Fibroblast of lung (primary cell): ENCODE measurements at regions not wholly inside any gene's neighbourhood (a gene's known extent, or its start where the extent isn't known, plus 50 kb on each side); places are given as distances from the start of the nearest gene placed in this dataset.

ENCODE experiments used
- DNase-seq, 2 donors: peaks; one replicate each; pipeline versions ENCODE4 v3.0.0 to v3.0.0-alpha.2; 2010; ENCODE audit warnings: low read depth in 2 of 2
- H2AFZ ChIP-seq: 2 replicates; pipeline ENCODE4 v1.5.1; 2012; ENCODE audit warnings: low read length, control low read depth, inconsistent platforms
- H3K27ac ChIP-seq: 2 replicates; pipeline ENCODE4 v1.5.1; 2011; ENCODE audit warnings: low read length, control low read depth; ENCODE audit not compliant: insufficient read depth
- H3K27me3 ChIP-seq: 2 replicates; pipeline ENCODE4 v1.5.1; 2011; ENCODE audit warnings: mild to moderate bottlenecking, low read length; ENCODE audit not compliant: control insufficient read depth, insufficient read depth
- H3K36me3 ChIP-seq: 2 replicates; pipeline ENCODE4 v1.5.1; 2011; ENCODE audit warnings: low read length; ENCODE audit not compliant: control insufficient read depth, insufficient read depth
- H3K4me1 ChIP-seq: 2 replicates; pipeline ENCODE4 v1.5.1; 2011; ENCODE audit warnings: low read length; ENCODE audit not compliant: control insufficient read depth, insufficient read depth; ENCODE audit errors: extremely low read depth
- H3K4me2 ChIP-seq: 2 replicates; pipeline ENCODE4 v1.5.1; 2011; ENCODE audit warnings: low read length, control low read depth; ENCODE audit not compliant: insufficient read depth; ENCODE audit errors: extremely low read depth
- H3K4me3 ChIP-seq, 4 experiments: fragments of 200-600 bp in 1 of 4; sonication (generic) in 1 of 4; replicated peaks in 1 of 4; 2 replicates each; pipeline ENCODE4 v1.5.1; 2011 to 2016; ENCODE audit warnings: low read length in 4 of 4, low read depth in 3 of 4, mild to moderate bottlenecking in 3 of 4, control low read depth in 2 of 4, inconsistent platforms in 1 of 4, mixed read lengths in 1 of 4; ENCODE audit not compliant: insufficient read depth in 1 of 4; ENCODE audit errors: control extremely low read depth in 1 of 4
- H3K79me2 ChIP-seq: 2 replicates; pipeline ENCODE4 v1.5.1; 2012; ENCODE audit warnings: mild to moderate bottlenecking, low read length, inconsistent platforms; ENCODE audit not compliant: control insufficient read depth, insufficient read depth
- H3K9ac ChIP-seq: 2 replicates; pipeline ENCODE4 v1.5.1; 2011; ENCODE audit warnings: mild to moderate bottlenecking, low read length, control low read depth; ENCODE audit not compliant: insufficient read depth
- H3K9me3 ChIP-seq: 2 replicates; pipeline ENCODE4 v1.5.1; 2012; ENCODE audit warnings: low read depth, low read length; ENCODE audit not compliant: control insufficient read depth, insufficient read depth
- H4K20me1 ChIP-seq: 2 replicates; pipeline ENCODE4 v1.5.1; 2011; ENCODE audit warnings: low read length; ENCODE audit not compliant: control insufficient read depth, insufficient read depth; ENCODE audit errors: extremely low read depth
- EZH2 ChIP-seq: IDR thresholded peaks from 2 replicates; pipeline ENCODE4 v1.5.1; 2012; ENCODE audit warnings: low read length, control low read depth, mild to moderate bottlenecking; ENCODE audit errors: missing control alignments
- TF ChIP-seq, protein P1 (sequence below), 2 donors: IDR thresholded peaks in 1 of 2; conservative IDR thresholded peaks in 1 of 2; 1 replicate in 1 of 2; 2 replicates in 1 of 2; pipeline ENCODE4 v1.5.1; 2011 to 2012; ENCODE audit warnings: low read length in 2 of 2, control low read depth in 1 of 2, inconsistent platforms in 1 of 2, low read depth in 1 of 2, mild to moderate bottlenecking in 1 of 2

DNA sequence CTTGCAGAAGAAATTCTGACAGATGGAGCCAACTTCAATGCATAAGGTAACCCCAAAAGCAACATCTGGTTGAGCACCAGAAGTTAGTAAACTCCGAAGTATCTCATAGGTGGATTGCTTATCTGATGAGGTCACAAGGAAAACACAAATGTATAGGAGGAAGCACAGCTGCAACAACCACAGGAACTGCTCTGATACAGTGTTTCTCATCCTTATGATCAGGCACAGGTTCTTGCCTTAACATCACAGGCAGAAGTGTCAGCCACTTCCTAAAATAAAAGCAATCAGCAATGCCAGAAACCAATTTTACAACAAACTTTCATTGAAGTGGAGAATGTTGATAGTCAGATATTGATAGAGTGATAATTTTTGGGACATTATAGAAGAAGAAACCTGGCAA is 530.3 kb upstream of the FAT3 start:
- Histone ChIP-seq H3K9ac (no peak overlapping the region), H2AFZ (no peak overlapping the region), H3K27me3 (no peaks in the 10 kb centered on the region), H3K36me3 (no peaks in the 10 kb centered on the region), H3K4me3 (no peak overlapping the region), H3K4me2 (no peak overlapping the region), H3K79me2 (no peaks in the 10 kb centered on the region), H4K20me1 (no peaks in the 10 kb centered on the region), H3K27ac (no peak overlapping the region), H3K4me1 (no peaks in the 10 kb centered on the region), H3K9me3 (no peaks in the 10 kb centered on the region)
- DNase-seq = no peak
- TF ChIP-seq, protein P1, sequence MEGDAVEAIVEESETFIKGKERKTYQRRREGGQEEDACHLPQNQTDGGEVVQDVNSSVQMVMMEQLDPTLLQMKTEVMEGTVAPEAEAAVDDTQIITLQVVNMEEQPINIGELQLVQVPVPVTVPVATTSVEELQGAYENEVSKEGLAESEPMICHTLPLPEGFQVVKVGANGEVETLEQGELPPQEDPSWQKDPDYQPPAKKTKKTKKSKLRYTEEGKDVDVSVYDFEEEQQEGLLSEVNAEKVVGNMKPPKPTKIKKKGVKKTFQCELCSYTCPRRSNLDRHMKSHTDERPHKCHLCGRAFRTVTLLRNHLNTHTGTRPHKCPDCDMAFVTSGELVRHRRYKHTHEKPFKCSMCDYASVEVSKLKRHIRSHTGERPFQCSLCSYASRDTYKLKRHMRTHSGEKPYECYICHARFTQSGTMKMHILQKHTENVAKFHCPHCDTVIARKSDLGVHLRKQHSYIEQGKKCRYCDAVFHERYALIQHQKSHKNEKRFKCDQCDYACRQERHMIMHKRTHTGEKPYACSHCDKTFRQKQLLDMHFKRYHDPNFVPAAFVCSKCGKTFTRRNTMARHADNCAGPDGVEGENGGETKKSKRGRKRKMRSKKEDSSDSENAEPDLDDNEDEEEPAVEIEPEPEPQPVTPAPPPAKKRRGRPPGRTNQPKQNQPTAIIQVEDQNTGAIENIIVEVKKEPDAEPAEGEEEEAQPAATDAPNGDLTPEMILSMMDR (conservative IDR thresholded peaks at IDR 0.05 in 1 of 2, IDR thresholded peaks at IDR 0.05 in 1 of 2; ENCODE audit: low read depth in 1 of 2, low read length in 2 of 2) = no peak
- no peak for TF ChIP-seq EZH2

DNA sequence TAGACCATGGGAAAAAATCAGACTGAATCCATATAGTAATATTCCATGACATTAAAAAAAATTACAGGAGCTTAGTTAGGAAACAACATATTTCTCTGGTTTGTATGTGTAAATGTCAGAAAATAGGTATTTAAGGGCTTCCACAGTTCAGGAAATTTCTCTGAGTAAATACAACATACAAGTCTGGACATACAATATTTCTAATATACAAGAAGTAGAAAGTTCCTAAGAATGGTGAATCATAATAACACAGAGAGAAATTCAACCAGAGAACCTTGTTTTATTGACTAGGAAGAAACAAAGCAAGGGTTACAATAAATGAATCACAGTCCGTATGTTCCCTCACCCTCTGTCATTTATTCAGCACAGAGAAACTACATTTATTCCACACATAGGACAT is 532.7 kb upstream of the FAT3 start:
- Histone ChIP-seq H3K4me3 (no peak overlapping the region), H3K36me3 (no peaks in the 10 kb centered on the region), H3K4me2 (no peak overlapping the region)

DNA sequence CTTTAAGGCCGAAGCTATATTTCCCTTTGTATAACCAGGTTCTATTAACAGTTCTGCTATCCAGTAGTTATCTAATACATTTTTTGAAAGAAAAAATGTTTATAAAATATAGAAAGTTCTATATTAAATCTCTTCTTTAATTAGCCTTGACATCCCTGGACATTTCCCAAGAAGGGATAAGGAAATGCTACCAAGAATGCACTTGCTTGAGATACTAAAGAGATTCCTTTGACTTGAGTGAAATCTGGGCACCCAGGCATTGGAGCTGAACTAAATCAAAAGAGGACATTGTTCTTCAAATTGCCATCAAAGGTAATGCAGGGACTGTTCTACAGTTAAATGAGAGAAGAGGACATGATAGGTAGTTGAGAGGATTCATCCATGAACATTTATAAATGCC is 535.9 kb upstream of the FAT3 start:
- no peaks in the 10 kb centered on the region for H4K20me1 ChIP-seq
- no peaks in the 10 kb centered on the region for H3K79me2 ChIP-seq
- H3K4me3 ChIP-seq = no peak overlapping the region
- H3K9me3 ChIP-seq = no peaks in the 10 kb centered on the region
- H3K27ac ChIP-seq = no peak overlapping the region
- no peak overlapping the region for H3K4me2 ChIP-seq
- H3K4me1 ChIP-seq = no peaks in the 10 kb centered on the region
- no peak overlapping the region for H2AFZ ChIP-seq
- no peak for DNase-seq
- no peaks in the 10 kb centered on the region for H3K36me3 ChIP-seq
- H3K9ac ChIP-seq = no peak overlapping the region
- H3K27me3 ChIP-seq = no peaks in the 10 kb centered on the region
- no peak for TF ChIP-seq EZH2
- TF ChIP-seq, protein P1 (conservative IDR thresholded peaks at IDR 0.05 in 1 of 2, IDR thresholded peaks at IDR 0.05 in 1 of 2; ENCODE audit: low read depth in 1 of 2, low read length in 2 of 2) = no peak

More for the DNA sequence above, 532.7 kb upstream of the FAT3 start:
- no peak for DNase-seq
- Histone ChIP-seq H3K9me3 (no peaks in the 10 kb centered on the region), H3K27me3 (no peaks in the 10 kb centered on the region), H3K9ac (no peak overlapping the region), H3K79me2 (no peaks in the 10 kb centered on the region), H3K27ac (no peak overlapping the region), H2AFZ (no peak overlapping the region), H4K20me1 (no peaks in the 10 kb centered on the region), H3K4me1 (no peaks in the 10 kb centered on the region)
- TF ChIP-seq, protein P1 (conservative IDR thresholded peaks at IDR 0.05 in 1 of 2, IDR thresholded peaks at IDR 0.05 in 1 of 2; ENCODE audit: low read depth in 1 of 2, low read length in 2 of 2) = no peak
- TF ChIP-seq EZH2 = no peak
